GM19455 (cell line): ENCODE measurements at regions not wholly inside any gene's neighbourhood (a gene's known extent, or its start where the extent isn't known, plus 50 kb on each side); places are given as distances from the start of the nearest gene placed in this dataset.
A peak's percentile ranks its signal among the peaks of the same experiment; 100 is the strongest.
"Not testable (repeated sequence)": the region's sequence is repeated elsewhere in the genome, so short reads cannot be mapped to it uniquely, and the experiment has no call there.

Source experiments
- ATAC-seq: cut with Tn5 transposase; IDR thresholded peaks from one replicate; pipeline ENCODE4 v1.9.1; 2021; ENCODE audit not compliant: unreplicated experiment

GRCh38 chr5:117131048-117131679, 556.5 kb upstream of the SEMA6A start:
- peak; percentile 93 for ATAC-seq

- ATAC-seq: no peak
Observed at GRCh38 chr5:117118499-117118898, 543.9 kb upstream of the SEMA6A start.

GRCh38 chr5:117117314-117117713, 542.7 kb upstream of the SEMA6A start:
- not testable (repeated sequence) for ATAC-seq

GRCh38 chr5:117110548-117110947, 535.9 kb upstream of the SEMA6A start:
- ATAC-seq: no peak

- no peak for ATAC-seq
Observed at GRCh38 chr5:117107859-117108258, 533.2 kb upstream of the SEMA6A start.

GRCh38 chr5:117103703-117104102, 529.1 kb upstream of the SEMA6A start:
- no peak for ATAC-seq

- ATAC-seq: no peak
Observed at GRCh38 chr5:117102591-117102990, 528.0 kb upstream of the SEMA6A start.

GRCh38 chr5:117100176-117100575, 525.6 kb upstream of the SEMA6A start:
- no peak for ATAC-seq

GRCh38 chr5:117098094-117098493, 523.5 kb upstream of the SEMA6A start:
- ATAC-seq: no peak

GRCh38 chr5:117095346-117096332, 521.0 kb upstream of the SEMA6A start:
- no peak for ATAC-seq

- no peak for ATAC-seq
Observed at GRCh38 chr5:117094114-117094815, 519.6 kb upstream of the SEMA6A start.

GRCh38 chr5:117093653-117094052, 519.0 kb upstream of the SEMA6A start:
- ATAC-seq: no peak

- ATAC-seq: no peak
Observed at GRCh38 chr5:117089001-117089400, 514.4 kb upstream of the SEMA6A start.

GRCh38 chr5:117088176-117088575, 513.6 kb upstream of the SEMA6A start:
- ATAC-seq: no peak

- ATAC-seq: no peak
Observed at GRCh38 chr5:117084067-117084466, 509.4 kb upstream of the SEMA6A start.

- no peak for ATAC-seq
Observed at GRCh38 chr5:117082977-117083376, 508.4 kb upstream of the SEMA6A start.

GRCh38 chr5:117077142-117077541, 502.5 kb upstream of the SEMA6A start:
- no peak for ATAC-seq

GRCh38 chr5:117072439-117072838, 497.8 kb upstream of the SEMA6A start:
- ATAC-seq: no peak

GRCh38 chr5:117065800-117066199, 491.2 kb upstream of the SEMA6A start:
- ATAC-seq: no peak

- ATAC-seq: no peak
Observed at GRCh38 chr5:117065161-117065560, 490.5 kb upstream of the SEMA6A start.

- ATAC-seq: no peak
Observed at GRCh38 chr5:117060099-117060498, 485.5 kb upstream of the SEMA6A start.

GRCh38 chr5:117058740-117059139, 484.1 kb upstream of the SEMA6A start:
- no peak for ATAC-seq
